ENCODE measurements at regions not wholly inside any gene's neighbourhood (a gene's known extent, or its start where the extent isn't known, plus 50 kb on each side); places are given as distances from the start of the nearest gene placed in this dataset.

DNA sequence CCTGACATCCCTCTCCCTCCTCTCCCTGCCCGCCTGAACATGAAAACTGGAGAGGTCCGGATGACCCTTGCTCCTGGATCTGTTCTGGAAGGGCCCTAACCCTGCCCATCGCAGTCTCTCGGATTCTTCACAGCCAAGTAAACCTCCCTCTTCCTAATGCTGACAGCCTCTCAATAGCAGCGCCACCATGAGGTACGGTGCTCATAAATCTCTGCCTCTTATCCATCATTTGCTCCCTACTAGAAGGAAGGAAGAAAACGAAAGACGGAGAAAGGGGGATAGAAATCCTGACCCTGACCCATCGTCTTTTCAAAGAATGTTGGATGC, 257.9 kb downstream of the BCL11A start:
- TF ChIP-seq CTCF (IDR thresholded peaks at IDR 0.05; ENCODE audit: low read depth, low read length), result peak; percentile 19
- no peak for TF ChIP-seq EZH2phosphoT487 (IDR thresholded peaks at IDR 0.05; ENCODE audit: low read depth)

Data from OCI-LY3 (cell line).